Left ventricle myocardium inferior (tissue), 1 donor: ENCODE measurements at regions not wholly inside any gene's neighbourhood (a gene's known extent, or its start where the extent isn't known, plus 50 kb on each side); places are given as distances from the start of the nearest gene placed in this dataset.

Experiments
- DNase-seq: peaks from one replicate; pipeline ENCODE4 v3.0.0-alpha.2; 2020
- H3K27ac ChIP-seq: fragments of 200-600 bp; replicated peaks from 2 replicates; pipeline ENCODE4 v1.8.0; 2021
- H3K27me3 ChIP-seq: fragments of 200-600 bp; 2 replicates; pipeline ENCODE4 v1.8.0; 2021; ENCODE audit warnings: low read depth
- H3K36me3 ChIP-seq: fragments of 200-600 bp; 2 replicates; pipeline ENCODE4 v1.8.0; 2021
- H3K4me1 ChIP-seq: fragments of 200-600 bp; 2 replicates; pipeline ENCODE4 v1.8.0; 2021
- H3K4me3 ChIP-seq: fragments of 200-600 bp; 2 replicates; pipeline ENCODE4 v1.8.0; 2021; ENCODE audit warnings: mild to moderate bottlenecking, moderate library complexity
- H3K9me3 ChIP-seq: fragments of 200-600 bp; replicated peaks from 2 replicates; pipeline ENCODE4 v1.8.0; 2021
- intact Hi-C: fragments of 100-400 bp; cut with micrococcal nuclease; formaldehyde crosslinking; loops from one replicate; pipeline ENCODE4 v1.11.0; 2022
- TF ChIP-seq, protein P1 (sequence below): fragments of 200-600 bp; IDR thresholded peaks from 2 replicates; pipeline ENCODE4 v1.8.0; 2021; ENCODE audit warnings: antibody characterized with exemption, mild to moderate bottlenecking, borderline replicate concordance
- donor health status: DM: no; HTN: yes; CAD: no; lungs with severe emphysema.

DNA sequence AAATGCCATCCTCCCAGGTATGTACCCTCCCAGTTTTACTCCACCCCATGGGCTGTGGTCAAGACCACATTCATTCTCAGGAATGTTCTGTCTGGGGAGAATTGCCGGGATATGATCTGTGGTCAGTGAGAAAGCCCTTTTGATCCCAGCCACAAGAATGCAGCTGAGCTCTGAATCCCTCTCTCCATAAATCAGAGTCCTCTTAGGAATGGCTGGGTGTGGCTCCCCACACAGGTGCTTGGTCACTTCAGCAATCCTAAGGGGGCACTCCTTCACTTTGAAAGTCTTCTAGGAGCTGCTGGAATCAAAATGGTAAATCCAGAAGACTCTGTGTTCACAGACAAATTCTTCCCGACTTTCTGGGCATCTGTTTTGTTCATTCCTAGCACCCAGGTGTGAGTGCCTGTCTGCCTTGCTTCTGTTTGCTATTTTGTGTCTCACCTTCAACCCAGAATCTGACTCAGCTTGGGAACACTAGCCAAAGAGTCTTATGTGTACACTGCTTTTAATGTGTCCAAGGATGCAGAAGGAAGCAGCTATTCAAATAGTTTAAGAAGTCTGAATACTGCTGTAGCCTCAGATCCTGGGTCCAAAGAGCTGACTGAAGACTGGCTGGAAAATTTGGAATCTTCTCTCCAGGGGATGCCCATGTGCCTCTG lies 144.6 kb upstream of the CDKN3 start:
- Histone ChIP-seq H3K36me3 (no peaks in the 10 kb centered on the region), H3K27me3 (peaks cover 13% of the 10 kb centered on the region), H3K4me3 (no peak overlapping the region), H3K4me1 (no peaks in the 10 kb centered on the region), H3K9me3 (no peaks in the 10 kb centered on the region), H3K27ac (no peak overlapping the region)
- TF ChIP-seq, protein P1, sequence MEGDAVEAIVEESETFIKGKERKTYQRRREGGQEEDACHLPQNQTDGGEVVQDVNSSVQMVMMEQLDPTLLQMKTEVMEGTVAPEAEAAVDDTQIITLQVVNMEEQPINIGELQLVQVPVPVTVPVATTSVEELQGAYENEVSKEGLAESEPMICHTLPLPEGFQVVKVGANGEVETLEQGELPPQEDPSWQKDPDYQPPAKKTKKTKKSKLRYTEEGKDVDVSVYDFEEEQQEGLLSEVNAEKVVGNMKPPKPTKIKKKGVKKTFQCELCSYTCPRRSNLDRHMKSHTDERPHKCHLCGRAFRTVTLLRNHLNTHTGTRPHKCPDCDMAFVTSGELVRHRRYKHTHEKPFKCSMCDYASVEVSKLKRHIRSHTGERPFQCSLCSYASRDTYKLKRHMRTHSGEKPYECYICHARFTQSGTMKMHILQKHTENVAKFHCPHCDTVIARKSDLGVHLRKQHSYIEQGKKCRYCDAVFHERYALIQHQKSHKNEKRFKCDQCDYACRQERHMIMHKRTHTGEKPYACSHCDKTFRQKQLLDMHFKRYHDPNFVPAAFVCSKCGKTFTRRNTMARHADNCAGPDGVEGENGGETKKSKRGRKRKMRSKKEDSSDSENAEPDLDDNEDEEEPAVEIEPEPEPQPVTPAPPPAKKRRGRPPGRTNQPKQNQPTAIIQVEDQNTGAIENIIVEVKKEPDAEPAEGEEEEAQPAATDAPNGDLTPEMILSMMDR: no peak
- intact Hi-C loops: no loop called here
- no peak for DNase-seq

DNA sequence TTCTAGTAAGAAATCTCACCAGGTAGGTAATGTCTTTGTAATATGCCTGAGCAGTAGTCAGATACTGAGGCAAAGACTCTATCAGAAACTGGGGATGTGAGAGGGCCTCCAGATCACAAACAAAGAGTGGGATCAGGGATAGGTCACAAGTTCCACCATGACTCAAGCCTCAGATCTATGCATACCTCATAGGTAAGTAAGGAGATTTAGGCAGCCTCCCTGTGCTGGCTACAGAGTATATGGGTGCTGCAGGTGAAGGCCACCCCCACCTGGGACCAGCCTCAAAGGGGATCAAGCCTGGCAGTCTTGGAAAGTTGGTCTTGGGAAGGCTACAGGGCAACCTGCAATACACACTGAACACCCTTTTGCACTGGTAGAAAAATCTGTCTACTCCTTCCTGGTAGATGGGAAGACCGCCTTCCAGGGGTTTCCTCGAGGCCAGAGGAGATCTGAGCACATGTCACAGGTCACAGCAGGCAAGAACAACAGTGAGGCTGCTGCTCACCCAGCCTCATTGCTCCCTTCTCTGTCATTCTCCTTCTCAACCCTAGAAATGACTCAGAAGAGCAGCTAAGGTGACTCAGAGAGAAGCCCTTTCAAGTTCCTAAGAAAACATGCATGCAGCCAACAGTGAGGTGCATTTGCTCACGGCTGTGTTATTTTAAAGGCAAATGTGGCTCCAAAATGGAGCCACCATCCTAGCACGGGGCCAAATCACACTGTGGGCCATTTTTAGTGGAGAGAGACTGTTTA lies 143.4 kb upstream of the CDKN3 start:
- DNase-seq: no peak
- no peaks in the 10 kb centered on the region for H3K9me3 ChIP-seq
- H3K27ac ChIP-seq: no peak overlapping the region
- TF ChIP-seq, protein P1: no peak
- intact Hi-C loops: no loop called here
- no peak overlapping the region for H3K4me3 ChIP-seq
- H3K36me3 ChIP-seq: no peaks in the 10 kb centered on the region
- peaks cover 9% of the 10 kb centered on the region for H3K27me3 ChIP-seq
- no peaks in the 10 kb centered on the region for H3K4me1 ChIP-seq

- Histone ChIP-seq H3K9me3 (no peaks in the 10 kb centered on the region), H3K4me1 (no peaks in the 10 kb centered on the region), H3K27me3 (no peaks in the 10 kb centered on the region), H3K4me3 (no peak overlapping the region), H3K36me3 (no peaks in the 10 kb centered on the region), H3K27ac (no peak overlapping the region)
- intact Hi-C loops: no loop called here
- TF ChIP-seq, protein P1: no peak
- DNase-seq: no peak
Measured at GRCh38 chr14:54256156-54256555, 140.7 kb upstream of the CDKN3 start.

- no peaks in the 10 kb centered on the region for H3K36me3 ChIP-seq
- H3K4me3 ChIP-seq: no peak overlapping the region
- intact Hi-C loops: no loop called here
- TF ChIP-seq, protein P1: no peak
- H3K9me3 ChIP-seq: no peaks in the 10 kb centered on the region
- no peak overlapping the region for H3K27ac ChIP-seq
- H3K4me1 ChIP-seq: no peaks in the 10 kb centered on the region
- DNase-seq: no peak
- peaks cover 1% of the 10 kb centered on the region for H3K27me3 ChIP-seq
Measured at GRCh38 chr14:54257424-54257823, 139.4 kb upstream of the CDKN3 start.

DNA sequence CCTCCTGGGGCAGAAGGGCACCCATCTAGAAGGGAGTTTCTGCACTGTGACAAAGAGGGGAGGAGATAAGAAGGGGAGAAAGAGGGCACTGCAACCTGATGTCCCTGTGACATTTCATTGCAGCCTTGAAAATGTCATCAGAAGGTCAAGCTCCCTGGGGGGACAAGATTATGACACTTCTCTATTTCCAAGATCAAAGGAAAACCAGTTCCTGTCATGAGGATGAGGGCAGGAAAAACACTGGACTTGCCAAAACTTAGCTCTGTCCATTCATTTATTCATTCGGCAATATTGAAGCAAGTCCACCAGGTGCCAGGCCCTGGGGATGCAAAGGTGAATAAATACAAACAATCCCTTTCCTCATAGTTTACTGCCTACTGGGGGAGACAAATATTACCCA lies 138.4 kb upstream of the CDKN3 start:
- Histone ChIP-seq H3K9me3 (no peaks in the 10 kb centered on the region), H3K27me3 (peaks cover 6% of the 10 kb centered on the region), H3K4me3 (no peak overlapping the region), H3K4me1 (no peaks in the 10 kb centered on the region), H3K27ac (no peak overlapping the region), H3K36me3 (no peaks in the 10 kb centered on the region)
- intact Hi-C loops: no loop called here
- DNase-seq: no peak
- TF ChIP-seq, protein P1: no peak
